A549 (cell line): ENCODE measurements at regions not wholly inside any gene's neighbourhood (a gene's known extent, or its start where the extent isn't known, plus 50 kb on each side); places are given as distances from the start of the nearest gene placed in this dataset.

Experiments used
- ATAC-seq, 2 experiments: fragments of 200-7000 bp in 1 of 2; fragments of >200 bp in 1 of 2; cut with Nextera tagmentation in 1 of 2; cut with Tn5 transposase in 1 of 2; 3 replicates each; pipeline versions ENCODE4 v1.8.0 to v1.9.1; 2018 to 2020; ENCODE audit warnings: mild to moderate bottlenecking in 1 of 2, moderate library complexity in 1 of 2
- CTCF ChIA-PET: fragments of 300-600 bp; sonication (Branson Sonifier 250); formaldehyde crosslinking; extraction: SDS; loops from one replicate; lab custom pipeline; 2021; ENCODE audit warnings: antibody characterized with exemption, inconsistent platforms; lab: Yijun Ruan, JAX
- POLR2A ChIA-PET: fragments of 350-600 bp; formaldehyde crosslinking; extraction: SDS; loops from one replicate; lab custom pipeline; 2021; ENCODE audit warnings: antibody characterized with exemption, inconsistent platforms; lab: Yijun Ruan, JAX
- DNase-seq, 2 experiments: peaks; one replicate each; pipeline versions ENCODE4 v3.0.0 to v3.0.0-alpha.2; 2011 to 2016; ENCODE audit warnings: low read depth in 1 of 2, low spot score in 1 of 2
- FAIRE-seq: peaks from 2 replicates; lab custom pipeline; 2011; peaks lifted over from hg19 to GRCh38; lab: Jason Lieb, UNC
- H3K27ac ChIP-seq, 2 experiments: fragments of >200 bp; sonication (Bioruptor Twin); formaldehyde crosslinking; 3 replicates each; pipeline ENCODE4 v1.5.1; 2016 to 2017
- H3K4me1 ChIP-seq: fragments of >200 bp; sonication (Bioruptor Twin); formaldehyde crosslinking; 3 replicates; pipeline ENCODE4 v1.6.1; 2016
- H3K4me2 ChIP-seq: fragments of >200 bp; sonication (Bioruptor Twin); formaldehyde crosslinking; 3 replicates; pipeline ENCODE4 v1.6.1; 2016
- H3K4me3 ChIP-seq: fragments of >200 bp; sonication (Bioruptor Twin); formaldehyde crosslinking; 3 replicates; pipeline ENCODE4 v1.5.1; 2016
- H3K9me3 ChIP-seq: fragments of >200 bp; sonication (Bioruptor Twin); formaldehyde crosslinking; 3 replicates; pipeline ENCODE4 v1.6.1; 2016
- BCL3 ChIP-seq: fragments of >200 bp; sonication (Bioruptor Twin); formaldehyde crosslinking; IDR thresholded peaks from 3 replicates; pipeline ENCODE4 v1.6.1; 2016
- CBX2 ChIP-seq: fragments of 200-600 bp; sonication (generic); IDR thresholded peaks from 2 replicates; pipeline ENCODE4 v1.6.1; 2016; ENCODE audit warnings: low read depth, mild to moderate bottlenecking, borderline replicate concordance
- CBX8 ChIP-seq: fragments of 200-600 bp; sonication (generic); IDR thresholded peaks from 2 replicates; pipeline ENCODE4 v1.6.1; 2016
- E2F6 ChIP-seq: IDR thresholded peaks from 2 replicates; pipeline ENCODE4 v1.6.1; 2012; ENCODE audit warnings: low read depth, borderline replicate concordance
- EHMT2 ChIP-seq: fragments of 200-600 bp; sonication (generic); IDR thresholded peaks from 2 replicates; pipeline ENCODE4 v1.6.1; 2016; ENCODE audit warnings: antibody characterized with exemption, low read depth, mild to moderate bottlenecking, moderate library complexity
- ELK1 ChIP-seq: fragments of 150-350 bp; IDR thresholded peaks from 2 replicates; pipeline ENCODE4 v1.6.1; 2014; ENCODE audit warnings: low read depth, mild to moderate bottlenecking, low read length
- FOSL2 ChIP-seq, 2 experiments: fragments of 450-650 bp in 1 of 2; fragments of >200 bp in 1 of 2; sonication (Bioruptor Twin) in 1 of 2; formaldehyde crosslinking; IDR thresholded peaks; 2 replicates each; pipeline versions ENCODE4 v1.5.0 to v1.6.1; 2016 to 2020; ENCODE audit warnings: mild to moderate bottlenecking in 1 of 2, moderate library complexity in 1 of 2
- FOXS1 ChIP-seq: fragments of 250-450 bp; sonication (Bioruptor Pico); IDR thresholded peaks from 2 replicates; pipeline ENCODE4 v1.5.0; 2020; ENCODE audit warnings: mild to moderate bottlenecking, moderate library complexity
- GATA3 ChIP-seq: IDR thresholded peaks from 2 replicates; pipeline ENCODE4 v1.6.1; 2012; ENCODE audit warnings: borderline replicate concordance
- HOXA7 ChIP-seq: fragments of 250-450 bp; sonication (Bioruptor Pico); IDR thresholded peaks from 2 replicates; pipeline ENCODE4 v1.5.0; 2020; ENCODE audit warnings: mild to moderate bottlenecking, moderate library complexity
- KDM5A ChIP-seq: fragments of 200-600 bp; sonication (generic); IDR thresholded peaks from 2 replicates; pipeline ENCODE4 v1.6.1; 2016; ENCODE audit warnings: antibody characterized with exemption, mild to moderate bottlenecking
- MAFK ChIP-seq: fragments of 450-650 bp; IDR thresholded peaks from 2 replicates; pipeline ENCODE4 v1.6.1; 2014; ENCODE audit not compliant: partially characterized antibody
- MYC ChIP-seq: IDR thresholded peaks from 2 replicates; pipeline ENCODE4 v1.6.1; 2012; ENCODE audit warnings: mild to moderate bottlenecking, inconsistent platforms, low read length, improper control_type of control experiment, borderline replicate concordance
- PHF8 ChIP-seq: fragments of 200-600 bp; sonication (generic); IDR thresholded peaks from 2 replicates; pipeline ENCODE4 v1.6.1; 2016; ENCODE audit warnings: low read depth, mild to moderate bottlenecking, antibody characterized with exemption, moderate library complexity, borderline replicate concordance
- POLR2A ChIP-seq: IDR thresholded peaks from 2 replicates; pipeline ENCODE4 v1.6.1; 2012; ENCODE audit warnings: mild to moderate bottlenecking, low read length
- REST ChIP-seq: fragments of 200-600 bp; sonication (generic); IDR thresholded peaks from 2 replicates; pipeline ENCODE4 v1.6.1; 2016; ENCODE audit warnings: antibody characterized with exemption, mild to moderate bottlenecking, moderate library complexity
- RNF2 ChIP-seq: fragments of 200-600 bp; sonication (generic); IDR thresholded peaks from 2 replicates; pipeline ENCODE4 v1.6.1; 2016; ENCODE audit warnings: low read depth, mild to moderate bottlenecking, antibody characterized with exemption, moderate library complexity, borderline replicate concordance
- SMC3 ChIP-seq: fragments of >200 bp; sonication (Bioruptor Twin); formaldehyde crosslinking; IDR thresholded peaks from 3 replicates; pipeline ENCODE4 v1.6.1; 2018; ENCODE audit warnings: inconsistent platforms
- TFCP2L1 ChIP-seq: fragments of 250-450 bp; sonication (Bioruptor Pico); IDR thresholded peaks from 2 replicates; pipeline ENCODE4 v1.5.0; 2021; ENCODE audit warnings: mild to moderate bottlenecking
- WGBS: methylation state at CpG from one replicate; pipeline ENCODE4 v1.1.6; 2017; ENCODE audit errors: missing lambda C conversion rate; 5-methylcytosine and 5-hydroxymethylcytosine counted together

- no peak for TF ChIP-seq REST
Observed at GRCh38 chr6:78460711-78461110, 406.6 kb upstream of the IRAK1BP1 start (continued).

GRCh38 chr6:78462728-78463127 is 404.6 kb upstream of the IRAK1BP1 start:
- WGBS = 41% methylated on average over 5 of the region's 10 CpGs
- DNase-seq (peak in 1 of 2 experiments; percentile 21), ATAC-seq (no peak), FAIRE-seq (no peak)
- TF ChIP-seq E2F6 = no peak
- TF ChIP-seq GATA3 = no peak
- no peak for TF ChIP-seq MAFK
- TF ChIP-seq MYC = no peak
- TF ChIP-seq POLR2A = no peak
- no peak for TF ChIP-seq REST
- TF ChIP-seq BCL3 = no peak
- no peak for TF ChIP-seq CBX2
- TF ChIP-seq KDM5A = no peak
- no peak for TF ChIP-seq FOSL2 (IDR thresholded peaks at IDR 0.05)
- TF ChIP-seq FOSL2 (CRISPR knock-in tag; IDR thresholded peaks at IDR 0.05) = no peak
- no peak for TF ChIP-seq TFCP2L1
- no peak for TF ChIP-seq RNF2
- TF ChIP-seq HOXA7 = no peak
- TF ChIP-seq SMC3 = no peak
- TF ChIP-seq FOXS1 = no peak
- TF ChIP-seq ELK1 = no peak
- TF ChIP-seq PHF8 = no peak
- no peak for TF ChIP-seq EHMT2
- no peak for TF ChIP-seq CBX8
- Histone ChIP-seq H3K4me1 (no peaks in the 10 kb centered on the region), H3K4me2 (no peak overlapping the region), H3K27ac (no peak overlapping the region), H3K9me3 (no peaks in the 10 kb centered on the region), H3K4me3 (no peak overlapping the region)
- CTCF ChIA-PET = interaction anchor here (0.6 kb wide), 1 partner anchor 99 kb away, joined by 3 read pairs; no protein-coding TSS in a partner anchor
- POLR2A ChIA-PET = no interaction called here
